Lung microvascular endothelial cell (primary cell): ENCODE measurements at regions not wholly inside any gene's neighbourhood (a gene's known extent, or its start where the extent isn't known, plus 50 kb on each side); places are given as distances from the start of the nearest gene placed in this dataset.

Experiments used
- DNase-seq, 2 donors: peaks; one replicate each; pipeline versions ENCODE4 v3.0.0 to v3.0.0-alpha.2; 2010; ENCODE audit warnings: low read depth in 2 of 2

DNA sequence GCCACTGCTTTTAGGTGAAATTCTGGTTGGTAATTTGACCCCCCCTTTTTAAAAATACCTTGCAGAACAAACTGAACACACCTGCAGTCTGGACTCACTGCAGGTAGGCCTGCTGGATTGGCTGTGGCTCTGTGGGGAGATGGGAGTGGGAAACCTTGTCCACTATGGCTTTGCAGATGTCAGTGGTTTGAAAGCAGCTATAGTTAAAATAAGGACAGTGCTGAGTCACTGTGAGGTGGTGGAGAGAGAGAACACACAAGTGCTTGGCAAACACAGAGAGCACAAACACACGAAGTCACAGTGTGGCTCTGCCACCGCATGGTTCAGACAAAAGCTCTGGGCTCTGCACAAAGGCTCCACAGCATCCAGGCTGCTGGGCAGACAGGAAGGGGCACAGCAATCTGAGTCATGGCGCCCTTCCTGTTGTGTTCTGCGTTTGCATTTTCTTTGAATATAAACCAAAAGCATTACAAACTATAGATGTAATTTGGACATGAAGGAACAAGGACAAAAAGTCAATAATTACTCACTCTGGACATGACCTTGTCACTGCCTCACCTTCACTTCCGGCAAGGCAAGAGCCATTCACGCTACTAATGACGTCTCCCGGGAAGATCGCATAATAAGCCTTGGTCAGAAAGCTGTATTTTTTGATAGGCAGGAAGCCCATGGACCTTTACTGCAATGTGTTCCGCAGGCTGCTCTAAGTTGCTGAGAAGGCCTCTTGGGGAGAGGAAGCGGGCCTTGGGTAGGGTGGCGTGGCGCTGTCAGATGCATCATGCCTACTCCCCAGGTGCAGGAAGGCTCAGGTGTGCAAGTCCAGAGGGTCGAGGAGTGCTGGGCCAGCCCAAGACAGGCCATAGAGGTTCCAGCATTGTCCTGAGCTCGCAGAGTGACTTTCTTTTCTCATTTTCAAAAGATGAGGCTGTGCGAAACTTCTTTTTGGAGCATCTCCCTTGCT is 60.1 kb upstream of the MED9 start:
- DNase-seq: peak; percentile 78 to 90

- DNase-seq: no peak
These were observed 59.0 kb upstream of the MED9 start for GRCh38 chr17:17417718-17418181.

DNA sequence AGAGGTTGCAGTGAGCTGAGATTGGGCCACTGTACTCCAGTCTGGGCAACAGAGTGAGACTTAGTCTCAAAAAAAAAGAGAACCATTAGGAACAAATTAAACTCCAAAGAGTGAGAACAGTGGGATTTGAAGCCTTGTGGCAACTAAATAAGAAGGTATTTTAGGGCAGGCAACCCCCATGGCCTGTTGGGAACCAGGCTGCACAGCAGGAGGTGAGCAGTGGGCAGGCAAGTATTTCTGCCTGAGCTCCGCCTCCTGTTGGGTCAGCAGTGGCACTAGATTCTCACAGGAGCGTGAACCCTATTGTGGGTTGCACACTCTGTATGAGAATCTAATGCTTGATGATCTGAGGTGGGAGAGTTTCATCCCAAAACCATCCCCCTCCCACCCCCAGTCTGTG is 57.6 kb upstream of the MED9 start:
- DNase-seq: no peak

- no peak for DNase-seq
These were observed 57.2 kb upstream of the MED9 start for GRCh38 chr17:17419631-17420030.

DNA sequence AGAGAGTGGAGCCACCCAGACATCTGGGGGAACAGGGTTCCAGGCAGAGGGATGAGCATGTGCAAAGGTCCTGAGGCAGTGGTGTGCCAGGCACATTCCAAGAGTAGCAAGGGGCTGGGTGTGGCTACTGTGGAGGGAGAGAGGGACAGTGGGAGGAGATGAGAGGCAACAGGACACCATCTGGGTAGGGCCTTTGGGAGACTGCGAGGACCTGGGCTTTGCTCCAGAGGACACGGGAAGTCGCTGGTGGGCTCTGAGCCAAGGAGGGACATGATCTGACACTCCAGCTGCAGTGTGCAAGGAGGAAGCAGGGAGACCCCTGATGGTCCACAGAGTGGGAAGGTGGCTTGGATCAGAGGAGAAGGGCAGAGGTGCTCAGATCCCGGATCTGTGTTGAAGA is 56.7 kb upstream of the MED9 start:
- no peak for DNase-seq

- peak in 1 of 2 donors; percentile 62 for DNase-seq
These were observed 56.1 kb upstream of the MED9 start for GRCh38 chr17:17420561-17421269.

DNA sequence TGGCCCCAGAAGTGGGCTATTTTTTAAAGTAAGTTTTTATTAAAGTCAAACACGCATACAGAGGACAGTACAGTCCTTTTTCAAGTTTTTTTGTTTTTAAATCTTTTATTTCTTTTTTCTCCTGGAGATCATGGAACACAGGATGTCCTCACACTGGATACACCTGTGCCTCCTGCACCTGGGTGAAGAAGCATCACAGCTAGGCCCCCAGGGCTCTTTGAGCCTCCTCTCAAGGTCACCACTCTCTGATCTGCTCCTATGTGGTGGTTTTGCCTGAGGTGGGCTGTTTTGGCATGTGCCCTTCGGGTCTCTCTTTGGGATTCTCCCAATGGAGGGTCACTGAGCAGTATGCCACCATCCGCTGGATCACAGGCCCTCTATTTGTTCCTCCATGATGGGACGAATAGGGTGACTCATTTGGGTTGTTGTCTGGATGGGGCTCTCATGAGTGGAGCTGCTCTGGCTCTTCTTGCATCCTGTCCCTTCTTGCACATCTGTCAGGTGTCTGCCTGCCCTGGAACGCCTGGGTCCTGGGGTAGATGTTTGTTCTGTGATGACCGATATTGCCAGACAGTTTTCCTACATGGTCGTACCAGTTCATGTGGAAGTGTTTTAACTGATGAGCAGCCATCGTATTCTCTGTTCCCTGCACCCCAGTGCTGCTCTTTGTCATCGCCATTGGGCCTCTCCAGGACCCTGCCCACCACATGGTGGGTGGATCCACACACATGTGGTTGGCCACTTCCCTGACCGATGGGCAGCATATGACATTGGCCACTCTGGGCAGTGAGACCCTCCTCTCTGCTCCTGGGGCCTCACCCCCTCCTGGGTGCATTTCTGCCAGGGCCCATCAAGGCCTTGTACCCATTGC is 55.2 kb upstream of the MED9 start:
- DNase-seq: no peak

DNA sequence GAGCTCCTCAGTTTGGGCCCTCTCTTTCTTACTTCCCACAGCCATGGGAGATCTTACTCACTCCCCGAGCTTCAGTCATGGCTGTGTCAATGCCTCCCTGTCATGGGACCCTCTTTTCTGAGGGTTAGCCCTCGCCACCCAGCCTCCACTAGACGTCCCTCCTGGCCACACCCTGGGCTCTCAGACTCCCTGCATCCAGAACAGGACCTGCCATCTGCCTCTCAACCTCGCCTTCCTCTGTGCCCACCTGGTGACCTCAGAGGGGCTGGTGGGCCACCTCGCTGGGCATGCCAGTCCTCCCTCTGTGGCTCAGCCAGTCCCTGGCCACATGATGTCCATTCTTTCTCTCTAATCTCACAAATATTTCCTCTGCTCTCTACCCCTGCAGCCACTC is 54.6 kb upstream of the MED9 start:
- no peak for DNase-seq

GRCh38 chr17:17422641-17423040 is 54.2 kb upstream of the MED9 start:
- no peak for DNase-seq

GRCh38 chr17:17423656-17424055 is 53.1 kb upstream of the MED9 start:
- no peak for DNase-seq

- DNase-seq: no peak
These were observed 52.2 kb upstream of the MED9 start for GRCh38 chr17:17424552-17424951.

GRCh38 chr17:17425005-17425404 is 51.8 kb upstream of the MED9 start:
- DNase-seq: no peak

DNA sequence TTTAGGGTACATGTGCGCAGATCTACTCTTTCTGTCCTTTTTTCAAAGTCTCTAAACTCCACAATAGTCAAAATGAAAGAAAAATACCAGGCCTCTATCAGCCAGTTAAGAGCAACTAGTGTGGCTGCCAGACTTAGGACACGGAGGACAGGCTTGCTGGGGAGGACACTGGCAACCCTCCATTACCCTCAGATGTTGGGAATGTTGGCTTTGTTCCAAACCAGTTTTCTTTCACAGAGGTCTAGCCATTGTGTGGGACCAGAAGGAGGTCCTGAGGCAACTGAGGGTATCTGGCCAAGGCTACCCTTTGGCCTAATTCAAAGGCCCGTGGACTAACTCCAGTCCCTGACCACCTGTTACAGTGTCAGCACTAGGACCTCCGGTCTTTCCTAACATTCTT is 51.2 kb upstream of the MED9 start:
- no peak for DNase-seq

- DNase-seq: no peak
These were observed 50.6 kb upstream of the MED9 start for GRCh38 chr17:17426184-17426583.
